ENCODE measurements at regions not wholly inside any gene's neighbourhood (a gene's known extent, or its start where the extent isn't known, plus 50 kb on each side); places are given as distances from the start of the nearest gene placed in this dataset.

DNA sequence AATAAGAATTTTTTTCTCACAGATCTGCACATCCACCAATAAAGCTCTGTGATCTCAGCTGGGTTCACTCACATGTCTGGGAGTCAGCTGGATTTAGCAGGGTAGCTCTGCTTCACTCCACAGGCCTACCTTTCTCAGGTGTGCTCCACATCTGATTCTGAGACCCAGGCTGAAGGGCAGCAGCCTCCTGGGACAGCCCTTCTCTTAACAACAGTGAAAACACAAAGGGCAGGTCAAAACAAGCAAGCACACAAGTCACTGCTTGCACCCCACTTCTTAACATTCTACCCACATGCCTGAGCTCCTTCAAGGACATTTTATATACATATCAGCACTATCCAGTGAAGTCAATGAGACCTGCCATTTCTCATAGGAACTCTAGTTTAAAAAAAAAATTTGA, 96.0 kb upstream of the MAP3K4 start:
- Histone ChIP-seq H3K4me1 (ENCODE audit: control insufficient read depth, insufficient read depth, low read length) (no peaks in the 10 kb centered on the region), H3K36me3 (ENCODE audit: control insufficient read depth in 2 of 2, insufficient read depth in 2 of 2, low read length in 2 of 2) (no peaks in the 10 kb centered on the region), H3K27ac (ENCODE audit: low read length) (no peak overlapping the region), H3K9ac (ENCODE audit: low read length in 2 of 2) (no peak overlapping the region), H3K27me3 (ENCODE audit: control insufficient read depth in 1 of 2, insufficient read depth in 2 of 2, low read length in 2 of 2) (no peaks in the 10 kb centered on the region), H3K9me3 (ENCODE audit: control insufficient read depth in 2 of 2, low read length in 2 of 2) (no peaks in the 10 kb centered on the region), H3K4me3 (ENCODE audit: low read length in 2 of 2) (no peak overlapping the region)

DNA sequence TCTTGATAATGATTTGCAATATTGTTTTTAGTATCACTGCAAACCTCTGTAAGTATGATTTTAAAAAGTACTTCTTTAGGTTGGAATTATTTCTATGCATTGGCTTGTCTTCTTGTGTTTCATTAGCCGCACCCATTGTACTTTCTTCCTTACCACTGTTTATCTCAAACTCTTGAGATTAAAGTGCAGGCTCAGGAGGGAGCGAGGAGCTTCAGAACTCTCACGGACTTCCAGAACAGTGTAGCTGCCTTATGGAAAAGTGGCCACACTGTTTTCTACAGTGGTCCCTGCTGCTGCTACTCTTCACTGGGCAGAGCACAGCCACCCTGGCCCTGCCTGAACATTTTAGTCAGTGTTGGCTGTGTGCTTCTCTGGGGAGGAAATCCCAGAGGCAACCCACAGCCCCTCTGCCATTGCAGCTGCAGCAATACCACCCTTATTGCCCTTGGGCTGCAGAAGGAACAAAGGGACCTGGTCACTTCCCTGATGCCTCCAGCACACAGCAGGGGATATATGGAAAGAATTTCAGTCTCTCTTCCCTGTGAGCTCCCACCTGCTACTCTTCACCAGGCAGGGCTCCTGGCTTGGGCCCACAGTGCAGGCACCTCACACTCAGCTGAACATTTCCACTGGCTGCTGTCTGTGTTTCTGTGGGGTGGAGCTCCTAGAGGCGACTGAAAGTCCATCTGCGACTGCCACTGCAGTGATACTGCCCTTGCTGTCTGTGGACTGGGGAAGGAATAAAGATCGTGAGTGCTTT, 91.7 kb upstream of the MAP3K4 start:
- H3K9ac ChIP-seq (ENCODE audit: low read length in 2 of 2): no peak overlapping the region
- H3K9me3 ChIP-seq (ENCODE audit: control insufficient read depth in 2 of 2, low read length in 2 of 2): no peaks in the 10 kb centered on the region
- H3K4me1 ChIP-seq (ENCODE audit: control insufficient read depth, insufficient read depth, low read length): no peaks in the 10 kb centered on the region
- H3K27ac ChIP-seq (ENCODE audit: low read length): no peak overlapping the region
- H3K4me3 ChIP-seq (ENCODE audit: low read length in 2 of 2): no peak overlapping the region
- H3K27me3 ChIP-seq (ENCODE audit: control insufficient read depth in 1 of 2, insufficient read depth in 2 of 2, low read length in 2 of 2): no peaks in the 10 kb centered on the region
- no peaks in the 10 kb centered on the region for H3K36me3 ChIP-seq (ENCODE audit: control insufficient read depth in 2 of 2, insufficient read depth in 2 of 2, low read length in 2 of 2)

DNA sequence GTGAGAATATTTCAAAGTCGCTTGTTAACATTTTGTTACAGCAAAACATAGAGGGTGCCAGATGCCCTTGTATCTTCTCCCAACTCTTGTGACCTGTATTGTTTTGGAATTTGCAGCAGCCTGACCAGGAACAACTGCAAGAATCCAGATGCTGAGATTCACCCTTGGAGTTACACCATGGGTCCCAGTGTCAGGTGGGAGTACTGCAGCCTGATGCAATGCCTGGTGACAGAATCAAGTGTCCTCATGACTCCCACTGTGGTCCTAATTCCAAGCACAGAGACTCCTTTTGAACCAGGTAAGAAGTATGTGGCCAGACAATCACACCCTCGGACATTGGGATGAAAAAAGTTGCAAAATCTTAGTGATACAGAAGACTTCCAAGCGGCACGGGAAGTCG, 79.6 kb upstream of the MAP3K4 start:
- Histone ChIP-seq H3K4me3 (ENCODE audit: low read length in 2 of 2) (no peak overlapping the region), H3K9me3 (ENCODE audit: control insufficient read depth in 2 of 2, low read length in 2 of 2) (peaks cover 7 to 15% of the 10 kb centered on the region in 2 donors), H3K9ac (ENCODE audit: low read length in 2 of 2) (no peak overlapping the region), H3K36me3 (ENCODE audit: control insufficient read depth in 2 of 2, insufficient read depth in 2 of 2, low read length in 2 of 2) (no peaks in the 10 kb centered on the region), H3K27me3 (ENCODE audit: control insufficient read depth in 1 of 2, insufficient read depth in 2 of 2, low read length in 2 of 2) (no peaks in the 10 kb centered on the region), H3K27ac (ENCODE audit: low read length) (no peak overlapping the region), H3K4me1 (ENCODE audit: control insufficient read depth, insufficient read depth, low read length) (no peaks in the 10 kb centered on the region)

DNA sequence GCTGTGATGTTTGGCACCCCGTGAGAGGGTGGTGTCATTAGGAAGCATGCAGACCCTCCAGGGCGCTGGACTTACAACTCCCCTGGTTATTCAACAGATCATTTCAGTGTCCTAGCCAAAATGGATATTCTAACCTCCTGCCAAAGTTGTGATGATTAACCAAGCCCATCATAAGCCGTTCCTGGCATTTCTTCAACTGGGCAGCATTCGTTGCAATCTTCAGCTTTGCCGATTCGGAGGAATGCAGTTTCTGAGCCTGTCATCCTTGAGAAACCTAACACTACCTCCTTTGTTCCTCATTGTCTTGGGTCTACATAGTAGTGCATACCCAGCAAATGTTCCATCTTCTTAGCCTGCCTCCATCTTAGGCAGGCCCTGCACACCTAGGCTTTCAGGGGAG, 79.2 kb upstream of the MAP3K4 start:
- Histone ChIP-seq H3K36me3 (ENCODE audit: control insufficient read depth in 2 of 2, insufficient read depth in 2 of 2, low read length in 2 of 2) (no peaks in the 10 kb centered on the region), H3K27me3 (ENCODE audit: control insufficient read depth in 1 of 2, insufficient read depth in 2 of 2, low read length in 2 of 2) (no peaks in the 10 kb centered on the region), H3K4me1 (ENCODE audit: control insufficient read depth, insufficient read depth, low read length) (no peaks in the 10 kb centered on the region), H3K4me3 (ENCODE audit: low read length in 2 of 2) (no peak overlapping the region), H3K9ac (ENCODE audit: low read length in 2 of 2) (no peak overlapping the region), H3K9me3 (ENCODE audit: control insufficient read depth in 2 of 2, low read length in 2 of 2) (peaks cover 7 to 15% of the 10 kb centered on the region in 2 donors), H3K27ac (ENCODE audit: low read length) (no peak overlapping the region)

DNA sequence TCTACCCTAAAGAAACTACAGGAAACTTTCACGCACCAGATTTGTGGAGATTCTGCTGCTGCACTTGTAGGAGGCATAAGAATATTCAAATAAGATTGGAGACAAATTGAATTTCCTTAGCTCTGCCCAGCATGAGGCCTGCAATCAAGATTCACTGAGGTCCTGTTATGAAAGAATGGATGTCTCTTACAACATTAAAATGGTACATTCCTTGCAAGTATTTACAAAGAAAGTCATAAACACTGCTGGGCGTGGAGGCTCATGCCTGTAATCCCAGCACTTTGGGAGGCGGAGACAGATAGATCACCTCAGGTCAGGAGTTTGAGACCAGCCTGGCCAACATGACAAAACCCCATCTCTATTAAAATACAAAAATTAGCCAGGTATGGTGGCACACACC, 74.0 kb upstream of the MAP3K4 start:
- H3K36me3 ChIP-seq (ENCODE audit: control insufficient read depth in 2 of 2, insufficient read depth in 2 of 2, low read length in 2 of 2): no peaks in the 10 kb centered on the region
- no peak overlapping the region for H3K4me3 ChIP-seq (ENCODE audit: low read length in 2 of 2)
- no peaks in the 10 kb centered on the region for H3K27me3 ChIP-seq (ENCODE audit: control insufficient read depth in 1 of 2, insufficient read depth in 2 of 2, low read length in 2 of 2)
- H3K9me3 ChIP-seq (ENCODE audit: control insufficient read depth in 2 of 2, low read length in 2 of 2): peaks cover 4 to 15% of the 10 kb centered on the region in 2 donors
- H3K4me1 ChIP-seq (ENCODE audit: control insufficient read depth, insufficient read depth, low read length): no peaks in the 10 kb centered on the region
- H3K9ac ChIP-seq (ENCODE audit: low read length in 2 of 2): no peak overlapping the region
- H3K27ac ChIP-seq (ENCODE audit: low read length): no peak overlapping the region

DNA sequence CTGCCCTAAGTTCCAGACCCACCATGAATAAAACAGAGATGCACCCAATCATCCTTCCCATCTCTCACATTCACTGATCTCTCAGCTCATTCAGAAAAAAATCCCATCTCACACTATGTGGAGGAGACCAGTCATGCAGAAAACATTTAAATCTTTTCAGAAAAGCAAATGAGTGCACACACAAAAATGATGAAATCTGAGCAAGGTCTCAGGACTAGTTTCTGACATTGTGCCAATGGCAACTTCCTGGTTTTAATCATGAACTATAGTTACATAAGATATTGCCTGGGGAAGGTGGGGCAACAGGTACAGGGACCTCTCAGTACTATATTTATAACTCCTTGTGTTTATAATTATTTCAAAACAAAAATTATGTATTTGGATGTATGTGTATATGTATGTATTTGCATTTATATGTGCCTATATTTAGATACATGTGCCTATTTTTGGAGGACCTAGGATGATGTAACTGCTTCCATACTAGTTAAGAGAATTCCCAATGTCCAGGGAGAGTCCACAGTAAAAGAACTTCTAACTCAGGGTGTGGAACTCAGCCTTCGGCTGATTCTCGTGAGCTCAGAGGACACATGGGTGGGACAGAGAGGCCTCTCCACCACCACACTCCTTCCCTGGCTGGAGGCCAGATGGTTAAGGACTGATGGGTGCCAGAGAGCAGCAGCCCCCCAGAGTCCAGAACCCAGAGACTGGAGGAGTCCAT, 71.7 kb upstream of the MAP3K4 start:
- no peaks in the 10 kb centered on the region for H3K4me1 ChIP-seq (ENCODE audit: control insufficient read depth, insufficient read depth, low read length)
- no peak overlapping the region for H3K9ac ChIP-seq (ENCODE audit: low read length in 2 of 2)
- no peak overlapping the region for H3K27ac ChIP-seq (ENCODE audit: low read length)
- H3K4me3 ChIP-seq (ENCODE audit: low read length in 2 of 2): no peak overlapping the region
- no peaks in the 10 kb centered on the region for H3K36me3 ChIP-seq (ENCODE audit: control insufficient read depth in 2 of 2, insufficient read depth in 2 of 2, low read length in 2 of 2)
- H3K27me3 ChIP-seq (ENCODE audit: control insufficient read depth in 1 of 2, insufficient read depth in 2 of 2, low read length in 2 of 2): no peaks in the 10 kb centered on the region
- no peaks in the 10 kb centered on the region for H3K9me3 ChIP-seq (ENCODE audit: control insufficient read depth in 2 of 2, low read length in 2 of 2)

DNA sequence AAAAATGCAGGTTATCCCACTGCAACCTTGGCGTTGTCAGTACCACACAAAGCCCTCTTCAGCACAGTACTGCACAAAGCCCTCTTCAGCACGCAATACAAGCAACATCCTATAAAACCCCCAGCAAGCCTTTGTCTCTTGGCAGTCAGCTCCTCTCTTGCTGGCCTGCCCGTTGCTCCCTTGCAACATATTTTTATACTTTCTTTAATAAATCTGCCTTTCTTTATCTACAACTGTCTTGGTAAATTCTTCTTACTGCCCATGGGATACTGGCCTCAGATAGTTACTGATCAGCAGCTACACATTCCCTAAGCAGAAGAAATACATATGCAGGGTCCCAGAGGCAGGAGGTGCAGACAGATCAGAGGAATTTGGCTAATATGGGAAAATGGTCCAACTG, 70.5 kb upstream of the MAP3K4 start:
- Histone ChIP-seq H3K9me3 (ENCODE audit: control insufficient read depth in 2 of 2, low read length in 2 of 2) (no peaks in the 10 kb centered on the region), H3K27ac (ENCODE audit: low read length) (no peak overlapping the region), H3K36me3 (ENCODE audit: control insufficient read depth in 2 of 2, insufficient read depth in 2 of 2, low read length in 2 of 2) (no peaks in the 10 kb centered on the region), H3K27me3 (ENCODE audit: control insufficient read depth in 1 of 2, insufficient read depth in 2 of 2, low read length in 2 of 2) (no peaks in the 10 kb centered on the region), H3K4me1 (ENCODE audit: control insufficient read depth, insufficient read depth, low read length) (no peaks in the 10 kb centered on the region), H3K4me3 (ENCODE audit: low read length in 2 of 2) (no peak overlapping the region), H3K9ac (ENCODE audit: low read length in 2 of 2) (no peak overlapping the region)

DNA sequence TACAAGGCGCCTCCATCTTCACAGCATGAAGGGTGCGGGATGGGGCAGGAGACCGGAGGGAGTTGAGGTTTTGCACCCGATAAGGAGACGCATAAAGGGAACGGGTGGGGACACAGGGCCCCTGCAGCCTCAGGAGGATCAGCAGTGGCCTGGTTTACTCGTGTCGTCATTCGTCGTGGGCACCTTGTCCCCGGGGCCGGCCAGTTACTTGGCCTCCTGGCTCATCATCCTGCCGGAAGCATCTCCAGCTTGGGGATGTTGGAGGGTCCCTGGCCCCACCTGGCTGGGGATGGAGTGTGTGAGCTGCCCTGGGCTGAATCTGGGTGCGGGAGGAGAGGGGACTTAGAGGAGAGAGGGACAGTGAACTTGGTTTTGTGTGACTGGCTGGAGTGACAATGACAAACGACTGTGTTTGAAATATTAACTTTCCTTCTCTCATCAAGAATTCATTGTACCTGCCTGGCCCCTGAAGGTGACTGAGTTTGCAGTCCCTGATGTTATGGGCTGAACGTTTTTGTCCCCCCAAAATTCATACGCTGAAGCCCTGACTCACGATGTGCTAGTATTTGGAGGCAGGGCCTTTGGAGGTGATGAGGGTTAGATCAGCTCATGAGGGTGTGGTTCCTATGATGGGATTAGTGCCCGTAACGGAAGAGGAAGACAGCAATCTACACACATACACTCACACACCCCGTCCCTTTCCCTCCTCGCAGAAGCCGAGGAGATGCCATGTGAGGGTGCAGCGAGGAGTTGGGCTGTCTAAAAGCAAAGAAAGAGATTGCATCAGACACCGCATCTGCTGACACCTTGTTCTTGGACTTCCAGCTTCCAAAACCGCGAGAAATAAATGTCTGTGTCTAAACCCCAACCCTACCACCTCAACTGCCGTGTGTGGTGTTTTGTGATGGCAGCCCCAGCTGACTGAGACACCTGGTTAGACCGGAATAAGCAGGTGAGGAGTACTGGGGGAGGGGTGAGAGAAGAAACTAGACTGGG, 65.0 kb upstream of the MAP3K4 start:
- Histone ChIP-seq H3K4me3 (ENCODE audit: low read length in 2 of 2) (no peak overlapping the region), H3K36me3 (ENCODE audit: control insufficient read depth in 2 of 2, insufficient read depth in 2 of 2, low read length in 2 of 2) (no peaks in the 10 kb centered on the region), H3K9me3 (ENCODE audit: control insufficient read depth in 2 of 2, low read length in 2 of 2) (no peaks in the 10 kb centered on the region), H3K27me3 (ENCODE audit: control insufficient read depth in 1 of 2, insufficient read depth in 2 of 2, low read length in 2 of 2) (peaks cover 0 to 3% of the 10 kb centered on the region in 2 donors), H3K9ac (ENCODE audit: low read length in 2 of 2) (no peak overlapping the region), H3K4me1 (ENCODE audit: control insufficient read depth, insufficient read depth, low read length) (no peaks in the 10 kb centered on the region), H3K27ac (ENCODE audit: low read length) (no peak overlapping the region)

DNA sequence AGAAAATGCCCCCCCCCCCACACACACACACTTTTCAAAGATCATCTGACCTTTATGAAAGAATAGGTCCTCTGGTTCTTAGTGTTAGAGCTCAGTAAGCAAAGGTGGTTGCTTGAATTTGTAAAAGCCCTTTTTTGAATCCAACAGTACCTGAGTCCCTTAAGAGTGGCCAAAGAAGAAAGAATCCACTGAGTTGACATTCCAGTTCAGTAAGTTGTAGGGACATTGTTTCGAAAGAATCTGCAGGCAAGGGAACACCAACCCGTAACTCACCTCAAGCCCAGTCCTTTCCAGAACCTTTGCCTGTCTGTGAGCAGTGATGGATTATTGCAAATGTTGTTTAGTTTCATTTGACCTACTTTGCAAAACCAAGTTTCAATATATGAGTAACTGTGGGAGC, 64.2 kb upstream of the MAP3K4 start:
- no peak overlapping the region for H3K9ac ChIP-seq (ENCODE audit: low read length in 2 of 2)
- H3K4me1 ChIP-seq (ENCODE audit: control insufficient read depth, insufficient read depth, low read length): no peaks in the 10 kb centered on the region
- no peaks in the 10 kb centered on the region for H3K36me3 ChIP-seq (ENCODE audit: control insufficient read depth in 2 of 2, insufficient read depth in 2 of 2, low read length in 2 of 2)
- H3K27ac ChIP-seq (ENCODE audit: low read length): no peak overlapping the region
- no peak overlapping the region for H3K4me3 ChIP-seq (ENCODE audit: low read length in 2 of 2)
- H3K27me3 ChIP-seq (ENCODE audit: control insufficient read depth in 1 of 2, insufficient read depth in 2 of 2, low read length in 2 of 2): peaks cover 0 to 3% of the 10 kb centered on the region in 2 donors
- no peaks in the 10 kb centered on the region for H3K9me3 ChIP-seq (ENCODE audit: control insufficient read depth in 2 of 2, low read length in 2 of 2)

DNA sequence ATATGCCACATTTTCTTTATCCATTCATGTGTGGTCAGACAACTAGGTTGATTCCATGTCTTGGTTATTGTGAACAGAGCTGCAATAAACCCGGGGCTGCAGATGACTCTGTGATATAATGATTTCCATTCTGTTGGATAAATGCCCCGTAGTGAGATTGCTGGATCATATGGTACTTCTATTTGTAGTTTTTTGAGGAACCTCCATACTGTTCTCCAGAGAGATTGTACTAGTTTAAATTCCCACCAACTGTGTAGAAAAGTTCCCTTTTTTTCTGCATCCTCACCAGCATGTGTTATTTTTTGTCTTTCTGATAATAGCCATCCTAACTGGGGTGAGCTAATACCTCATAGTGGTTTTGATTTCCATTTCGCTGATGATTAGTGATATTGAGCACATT, 62.2 kb upstream of the MAP3K4 start:
- Histone ChIP-seq H3K4me1 (ENCODE audit: control insufficient read depth, insufficient read depth, low read length) (no peaks in the 10 kb centered on the region), H3K4me3 (ENCODE audit: low read length in 2 of 2) (no peak overlapping the region), H3K9ac (ENCODE audit: low read length in 2 of 2) (no peak overlapping the region), H3K27me3 (ENCODE audit: control insufficient read depth in 1 of 2, insufficient read depth in 2 of 2, low read length in 2 of 2) (peaks cover 0 to 3% of the 10 kb centered on the region in 2 donors), H3K36me3 (ENCODE audit: control insufficient read depth in 2 of 2, insufficient read depth in 2 of 2, low read length in 2 of 2) (no peaks in the 10 kb centered on the region), H3K27ac (ENCODE audit: low read length) (no peak overlapping the region), H3K9me3 (ENCODE audit: control insufficient read depth in 2 of 2, low read length in 2 of 2) (no peaks in the 10 kb centered on the region)

Measured in stomach smooth muscle (tissue), 2 donors.